ENCODE measurements at regions not wholly inside any gene's neighbourhood (a gene's known extent, or its start where the extent isn't known, plus 50 kb on each side); places are given as distances from the start of the nearest gene placed in this dataset.

DNA sequence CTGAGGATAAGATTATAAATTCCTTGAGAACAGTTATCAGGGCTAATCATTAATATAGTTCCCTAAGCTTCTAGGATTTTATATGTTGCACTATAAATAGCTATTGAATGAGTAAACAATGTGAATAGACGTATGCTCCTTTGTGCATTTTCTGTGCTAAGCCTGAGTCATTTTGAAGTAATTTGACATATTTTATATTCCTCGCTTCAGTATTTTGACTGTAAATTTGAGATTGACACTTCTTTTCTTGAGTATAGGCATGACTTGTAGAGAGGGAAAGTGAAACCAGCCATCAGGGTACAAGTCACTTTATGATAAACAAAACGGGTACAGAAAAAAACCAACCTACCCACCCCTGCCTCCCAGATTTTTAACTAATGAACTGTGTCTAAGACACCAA lies 367.7 kb upstream of the PRR16 start:
- DNase-seq, result no peak

DNA sequence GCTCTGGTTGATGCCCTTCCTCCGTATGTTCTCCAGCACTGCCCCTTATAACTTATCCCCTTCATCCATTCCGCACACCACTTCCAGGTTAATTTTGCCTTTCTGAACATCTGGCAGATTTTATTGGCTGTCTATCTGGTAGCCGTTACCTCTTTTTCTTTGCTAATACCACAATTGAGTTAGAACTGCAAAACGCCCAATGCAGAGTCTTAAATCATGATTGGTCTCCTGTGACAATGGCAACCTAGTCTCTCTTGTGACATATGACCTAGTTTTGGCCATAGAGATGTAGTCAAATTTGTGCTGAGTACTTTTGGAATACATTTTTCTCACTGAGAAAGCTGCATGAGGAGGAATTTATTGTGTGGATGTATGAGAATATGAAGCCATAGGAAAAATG lies 365.7 kb upstream of the PRR16 start:
- Histone ChIP-seq H3K27ac (ENCODE audit: low read length) (no peak overlapping the region), H3K9me3 (replicated peaks; ENCODE audit: control insufficient read depth, low read depth, low read length) (no peaks in the 10 kb centered on the region), H3K36me3 (ENCODE audit: control insufficient read depth, insufficient read depth, low read length) (no peaks in the 10 kb centered on the region), H3K4me3 (ENCODE audit: low read length) (no peak overlapping the region), H3K4me1 (ENCODE audit: control insufficient read depth, insufficient read depth, low read length) (peaks cover 2% of the 10 kb centered on the region), H3K27me3 (ENCODE audit: control insufficient read depth, insufficient read depth, low read length) (no peaks in the 10 kb centered on the region)
- 45% methylated on average over 4 of the region's 4 CpGs for WGBS (ENCODE audit: insufficient coverage)
- no peak for DNase-seq

More for the DNA sequence above, 367.7 kb upstream of the PRR16 start:
- no CpG with 5 or more reads among the region's 3 CpGs for WGBS (ENCODE audit: insufficient coverage)
- Histone ChIP-seq H3K4me3 (ENCODE audit: low read length) (no peak overlapping the region), H3K9me3 (replicated peaks; ENCODE audit: control insufficient read depth, low read depth, low read length) (no peaks in the 10 kb centered on the region), H3K27me3 (ENCODE audit: control insufficient read depth, insufficient read depth, low read length) (no peaks in the 10 kb centered on the region), H3K27ac (ENCODE audit: low read length) (no peak overlapping the region), H3K36me3 (ENCODE audit: control insufficient read depth, insufficient read depth, low read length) (no peaks in the 10 kb centered on the region), H3K4me1 (ENCODE audit: control insufficient read depth, insufficient read depth, low read length) (peaks cover 2% of the 10 kb centered on the region)

DNA sequence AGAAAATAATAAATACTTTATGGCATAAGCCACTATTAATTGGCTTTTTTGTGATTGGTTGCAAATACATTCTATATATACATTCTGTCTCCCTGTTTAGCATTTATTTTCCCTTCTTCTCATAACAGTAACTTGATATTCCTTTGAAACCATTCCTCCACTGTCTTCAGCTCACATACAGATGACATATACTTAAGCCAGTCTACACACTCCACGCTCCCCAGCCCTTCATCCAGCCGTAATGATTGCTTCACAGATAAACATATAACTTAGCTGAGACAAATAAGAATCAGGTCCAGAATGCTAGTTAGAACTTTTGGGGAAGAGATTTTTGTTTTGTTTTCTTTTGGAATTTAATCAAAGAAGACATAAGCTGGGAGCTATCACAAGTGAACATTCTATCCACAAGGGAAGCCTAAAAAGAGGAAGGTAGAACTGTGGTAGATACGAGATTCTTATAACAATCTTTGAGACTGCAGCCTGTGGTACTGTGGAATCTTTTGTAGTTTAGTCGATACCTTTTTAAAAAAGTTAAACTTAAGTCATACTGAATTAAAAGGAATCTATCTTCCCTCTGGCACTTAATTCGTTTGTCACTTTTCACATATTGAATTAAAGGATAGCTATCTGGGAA lies 365.1 kb upstream of the PRR16 start:
- H3K4me3 ChIP-seq (ENCODE audit: low read length), result no peak overlapping the region
- H3K4me1 ChIP-seq (ENCODE audit: control insufficient read depth, insufficient read depth, low read length), result peaks cover 2% of the 10 kb centered on the region
- no CpG with 5 or more reads among the region's 5 CpGs for WGBS (ENCODE audit: insufficient coverage)
- DNase-seq, result no peak
- H3K27me3 ChIP-seq (ENCODE audit: control insufficient read depth, insufficient read depth, low read length), result no peaks in the 10 kb centered on the region
- H3K36me3 ChIP-seq (ENCODE audit: control insufficient read depth, insufficient read depth, low read length), result no peaks in the 10 kb centered on the region
- H3K9me3 ChIP-seq (replicated peaks; ENCODE audit: control insufficient read depth, low read depth, low read length), result no peaks in the 10 kb centered on the region
- no peak overlapping the region for H3K27ac ChIP-seq (ENCODE audit: low read length)

DNA sequence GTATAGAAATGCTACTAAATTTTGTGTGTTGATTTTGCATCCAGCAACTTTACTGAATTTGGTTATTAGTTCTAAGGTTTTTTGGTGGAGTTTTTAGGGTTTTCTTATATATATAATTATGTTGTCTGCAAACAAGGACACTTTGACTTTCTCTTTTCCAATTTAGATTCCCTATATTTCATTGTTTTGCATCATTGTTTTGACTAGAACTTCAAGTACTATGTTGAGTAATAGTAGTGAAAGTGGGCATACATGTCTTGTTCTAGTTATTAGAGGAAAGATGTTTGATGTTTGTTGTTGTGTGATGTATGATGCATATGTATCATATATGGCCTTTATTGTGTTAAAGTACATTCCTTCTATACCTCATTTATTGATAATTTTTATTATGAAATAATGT lies 362.3 kb upstream of the PRR16 start:
- Histone ChIP-seq H3K27ac (ENCODE audit: low read length) (no peak overlapping the region), H3K27me3 (ENCODE audit: control insufficient read depth, insufficient read depth, low read length) (no peaks in the 10 kb centered on the region), H3K9me3 (replicated peaks; ENCODE audit: control insufficient read depth, low read depth, low read length) (no peaks in the 10 kb centered on the region), H3K36me3 (ENCODE audit: control insufficient read depth, insufficient read depth, low read length) (no peaks in the 10 kb centered on the region), H3K4me1 (ENCODE audit: control insufficient read depth, insufficient read depth, low read length) (no peaks in the 10 kb centered on the region), H3K4me3 (ENCODE audit: low read length) (no peak overlapping the region)
- no peak for DNase-seq

DNA sequence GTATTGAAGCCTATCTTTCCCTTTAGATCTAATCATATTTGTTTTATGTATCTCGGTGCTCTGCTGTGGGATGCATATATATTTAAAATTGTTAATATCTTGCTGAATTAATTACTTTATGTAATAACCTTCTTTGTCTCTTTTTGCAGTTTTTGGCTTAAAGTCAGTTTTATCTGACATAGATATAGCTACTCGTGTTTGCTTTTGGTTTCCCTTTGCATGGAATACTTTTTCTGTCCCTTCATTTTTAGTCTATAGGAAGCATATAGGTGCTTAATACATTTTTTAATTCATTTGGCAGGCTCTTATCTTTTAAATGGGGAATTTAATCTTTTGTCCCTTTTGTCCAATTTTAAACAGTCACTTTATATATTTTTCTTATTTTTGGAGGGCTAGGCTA lies 360.6 kb upstream of the PRR16 start:
- no peaks in the 10 kb centered on the region for H3K36me3 ChIP-seq (ENCODE audit: control insufficient read depth, insufficient read depth, low read length)
- H3K27me3 ChIP-seq (ENCODE audit: control insufficient read depth, insufficient read depth, low read length), result no peaks in the 10 kb centered on the region
- no peak overlapping the region for H3K27ac ChIP-seq (ENCODE audit: low read length)
- no peak overlapping the region for H3K4me3 ChIP-seq (ENCODE audit: low read length)
- DNase-seq, result no peak
- H3K9me3 ChIP-seq (replicated peaks; ENCODE audit: control insufficient read depth, low read depth, low read length), result no peaks in the 10 kb centered on the region
- WGBS (ENCODE audit: insufficient coverage), result no CpG with 5 or more reads among the region's 2 CpGs
- no peaks in the 10 kb centered on the region for H3K4me1 ChIP-seq (ENCODE audit: control insufficient read depth, insufficient read depth, low read length)

DNA sequence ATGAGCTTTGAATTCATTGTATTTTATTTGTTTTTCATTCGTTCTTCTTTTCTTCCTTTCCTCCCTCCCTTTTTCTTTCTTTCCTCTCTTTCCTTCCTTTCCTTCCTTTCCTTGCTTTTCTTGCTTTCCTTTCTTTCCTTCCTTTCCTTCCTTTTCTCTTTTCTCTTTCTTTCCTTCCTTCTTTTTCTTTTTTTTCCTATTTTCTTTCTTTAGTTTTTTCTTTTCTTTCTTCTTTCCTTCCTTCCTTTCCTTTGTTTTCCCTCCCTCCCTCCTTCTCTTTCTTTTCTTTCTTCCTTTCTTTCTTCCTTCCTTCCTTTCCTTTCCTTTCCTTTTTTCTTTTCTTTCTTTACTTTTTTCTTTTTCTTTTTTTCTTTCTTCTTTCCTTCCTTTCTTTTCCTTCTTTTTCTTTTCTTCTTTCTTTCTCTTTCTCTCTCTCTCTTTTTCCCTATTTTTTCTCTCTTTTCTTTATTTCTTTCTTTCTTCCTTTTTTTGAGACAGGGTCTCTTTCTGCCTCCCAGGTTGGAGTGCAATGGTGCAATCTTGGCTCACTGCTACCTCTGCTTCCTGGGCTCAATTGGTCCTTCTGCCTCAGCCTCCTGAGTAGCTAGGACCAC lies 357.1 kb upstream of the PRR16 start:
- Histone ChIP-seq H3K9me3 (replicated peaks; ENCODE audit: control insufficient read depth, low read depth, low read length) (no peaks in the 10 kb centered on the region), H3K4me1 (ENCODE audit: control insufficient read depth, insufficient read depth, low read length) (no peaks in the 10 kb centered on the region), H3K27me3 (ENCODE audit: control insufficient read depth, insufficient read depth, low read length) (no peaks in the 10 kb centered on the region), H3K27ac (ENCODE audit: low read length) (no peak overlapping the region), H3K36me3 (ENCODE audit: control insufficient read depth, insufficient read depth, low read length) (no peaks in the 10 kb centered on the region), H3K4me3 (ENCODE audit: low read length) (no peak overlapping the region)
- DNase-seq, result no peak
- WGBS (ENCODE audit: insufficient coverage), result no CpG with 5 or more reads among the region's 1 CpG

DNA sequence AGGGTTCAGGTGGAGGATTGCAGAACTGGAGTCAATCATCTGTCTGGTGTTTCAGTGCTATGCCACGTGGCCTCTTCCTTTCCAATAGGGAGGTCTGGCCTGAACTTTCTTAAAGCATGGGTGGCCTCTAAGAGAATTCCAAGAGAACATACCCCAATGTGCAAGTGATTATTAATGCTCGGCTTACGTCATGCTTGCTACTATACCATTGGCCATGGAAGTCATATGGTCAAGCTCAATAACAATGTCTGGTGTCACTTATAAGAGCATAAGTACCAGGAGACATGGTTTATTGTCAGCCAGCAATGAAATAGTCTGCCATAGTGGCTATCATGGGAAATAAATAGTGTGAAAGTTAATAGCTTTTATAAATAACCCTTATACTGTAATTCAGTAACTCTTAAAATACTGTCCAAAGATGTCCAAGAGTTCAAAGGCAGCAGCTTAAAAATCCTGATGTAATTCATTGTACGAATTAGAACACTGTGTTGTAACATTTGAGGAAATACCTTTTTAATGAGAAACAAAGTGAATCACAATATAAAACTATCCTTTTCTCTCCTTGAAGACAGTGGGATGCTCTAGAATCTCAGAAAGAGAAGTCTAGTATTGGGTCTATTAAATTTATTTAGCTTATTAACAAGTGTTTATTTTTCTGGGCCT lies 355.4 kb upstream of the PRR16 start:
- no peak overlapping the region for H3K4me3 ChIP-seq (ENCODE audit: low read length)
- no peak for DNase-seq
- H3K36me3 ChIP-seq (ENCODE audit: control insufficient read depth, insufficient read depth, low read length), result no peaks in the 10 kb centered on the region
- H3K9me3 ChIP-seq (replicated peaks; ENCODE audit: control insufficient read depth, low read depth, low read length), result no peaks in the 10 kb centered on the region
- H3K27me3 ChIP-seq (ENCODE audit: control insufficient read depth, insufficient read depth, low read length), result no peaks in the 10 kb centered on the region
- WGBS (ENCODE audit: insufficient coverage), result 80% methylated on average over 1 of the region's 4 CpGs
- no peak overlapping the region for H3K27ac ChIP-seq (ENCODE audit: low read length)
- H3K4me1 ChIP-seq (ENCODE audit: control insufficient read depth, insufficient read depth, low read length), result no peaks in the 10 kb centered on the region

DNA sequence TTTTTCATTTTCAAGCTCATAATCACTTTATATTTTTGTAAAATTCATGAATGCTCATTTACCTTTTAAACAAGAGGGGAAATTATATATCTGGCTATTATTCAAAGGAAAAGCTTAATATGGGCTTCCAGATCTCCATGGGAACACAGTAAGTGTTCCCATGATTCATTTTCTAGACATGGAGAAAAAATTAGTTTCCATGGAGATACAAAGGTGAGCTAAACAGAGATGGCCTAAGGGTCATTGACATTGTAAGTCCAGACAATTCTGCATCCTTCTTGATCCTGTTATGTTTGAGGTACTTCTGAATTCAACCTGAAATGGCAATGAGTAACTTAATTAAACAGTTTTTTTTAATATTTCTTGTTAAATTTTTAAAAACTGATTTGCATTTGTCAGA lies 341.4 kb upstream of the PRR16 start:
- H3K36me3 ChIP-seq (ENCODE audit: control insufficient read depth, insufficient read depth, low read length), result no peaks in the 10 kb centered on the region
- no peak for DNase-seq
- no peaks in the 10 kb centered on the region for H3K27me3 ChIP-seq (ENCODE audit: control insufficient read depth, insufficient read depth, low read length)
- no peaks in the 10 kb centered on the region for H3K9me3 ChIP-seq (replicated peaks; ENCODE audit: control insufficient read depth, low read depth, low read length)
- H3K27ac ChIP-seq (ENCODE audit: low read length), result no peak overlapping the region
- no peaks in the 10 kb centered on the region for H3K4me1 ChIP-seq (ENCODE audit: control insufficient read depth, insufficient read depth, low read length)
- no peak overlapping the region for H3K4me3 ChIP-seq (ENCODE audit: low read length)

DNA sequence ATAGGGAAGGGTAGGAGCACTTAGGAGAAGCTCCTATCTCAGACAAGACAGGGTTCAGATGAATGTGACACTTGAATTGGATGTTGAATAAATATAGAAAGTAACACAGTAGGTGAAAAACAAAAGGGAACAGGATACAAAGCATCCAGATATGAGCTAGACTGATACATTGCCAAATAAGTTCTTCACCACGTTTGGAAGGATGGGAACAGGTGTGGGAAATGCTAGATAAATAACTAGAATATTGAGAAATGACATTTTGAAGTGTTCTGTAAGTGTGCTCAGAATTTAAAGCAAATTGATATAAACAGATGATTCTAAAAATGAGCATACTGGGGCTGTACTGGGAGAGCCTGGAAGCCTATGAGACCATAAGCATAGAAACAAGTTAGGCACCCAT lies 340.1 kb upstream of the PRR16 start:
- no peak overlapping the region for H3K27ac ChIP-seq (ENCODE audit: low read length)
- no peaks in the 10 kb centered on the region for H3K27me3 ChIP-seq (ENCODE audit: control insufficient read depth, insufficient read depth, low read length)
- 20% methylated on average over 1 of the region's 1 CpG for WGBS (ENCODE audit: insufficient coverage)
- H3K4me3 ChIP-seq (ENCODE audit: low read length), result no peak overlapping the region
- H3K36me3 ChIP-seq (ENCODE audit: control insufficient read depth, insufficient read depth, low read length), result no peaks in the 10 kb centered on the region
- DNase-seq, result no peak
- H3K9me3 ChIP-seq (replicated peaks; ENCODE audit: control insufficient read depth, low read depth, low read length), result no peaks in the 10 kb centered on the region
- H3K4me1 ChIP-seq (ENCODE audit: control insufficient read depth, insufficient read depth, low read length), result no peaks in the 10 kb centered on the region

DNA sequence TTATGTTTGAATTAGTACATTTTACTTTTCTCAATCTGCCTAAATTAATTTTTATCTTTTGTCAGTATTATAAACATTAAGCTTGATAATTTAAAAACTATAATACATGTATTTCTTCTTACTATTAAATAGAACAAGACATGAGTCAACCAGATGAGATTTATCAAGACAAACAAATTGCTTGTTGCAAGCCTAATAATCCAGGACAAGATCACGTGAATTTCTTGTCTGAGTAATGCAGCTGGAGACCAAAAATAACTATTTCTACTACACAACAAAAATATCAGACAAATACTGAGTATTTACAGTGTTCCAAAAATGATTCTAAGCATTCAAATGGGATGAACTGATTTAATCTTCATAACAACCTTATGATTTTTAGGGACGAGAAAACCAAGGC lies 339.1 kb upstream of the PRR16 start:
- Histone ChIP-seq H3K27me3 (ENCODE audit: control insufficient read depth, insufficient read depth, low read length) (no peaks in the 10 kb centered on the region), H3K4me3 (ENCODE audit: low read length) (no peak overlapping the region), H3K36me3 (ENCODE audit: control insufficient read depth, insufficient read depth, low read length) (no peaks in the 10 kb centered on the region), H3K4me1 (ENCODE audit: control insufficient read depth, insufficient read depth, low read length) (no peaks in the 10 kb centered on the region), H3K9me3 (replicated peaks; ENCODE audit: control insufficient read depth, low read depth, low read length) (no peaks in the 10 kb centered on the region), H3K27ac (ENCODE audit: low read length) (no peak overlapping the region)
- peak; percentile 23 for DNase-seq
- WGBS (ENCODE audit: insufficient coverage), result no CpG with 5 or more reads among the region's 2 CpGs

Measured in muscle of leg (tissue), 3 donors.